Left lung (tissue), 4 donors: ENCODE measurements at regions not wholly inside any gene's neighbourhood (a gene's known extent, or its start where the extent isn't known, plus 50 kb on each side); places are given as distances from the start of the nearest gene placed in this dataset.

Experiments
- ATAC-seq: fragments of 200-7000 bp; cut with Tn5 transposase; one replicate; pipeline ENCODE4 v1.9.1; 2020; ENCODE audit warnings: moderate library complexity
- DNase-seq, 4 donors: peaks; one replicate each; pipeline ENCODE4 v3.0.0-alpha.2; 2013 to 2020
- H3K27ac ChIP-seq, 2 donors: fragments of 200-600 bp; sonication (generic) in 1 of 2; one replicate each; pipeline versions ENCODE4 v1.5.0 to v1.8.0; 2020 to 2021
- H3K27me3 ChIP-seq, 2 donors: fragments of 200-600 bp; sonication (generic) in 1 of 2; one replicate each; pipeline versions ENCODE4 v1.5.0 to v1.8.0; 2020 to 2021
- H3K36me3 ChIP-seq, 2 donors: fragments of 200-600 bp; sonication (generic) in 1 of 2; one replicate each; pipeline versions ENCODE4 v1.5.0 to v1.8.0; 2020 to 2021
- H3K4me1 ChIP-seq, 2 donors: fragments of 200-600 bp; one replicate each; pipeline ENCODE4 v1.8.0; 2021
- H3K4me3 ChIP-seq, 2 donors: fragments of 200-600 bp; sonication (generic) in 1 of 2; one replicate each; pipeline versions ENCODE4 v1.5.0 to v1.8.0; 2020 to 2021; ENCODE audit warnings: mild to moderate bottlenecking in 1 of 2
- H3K9me3 ChIP-seq, 2 donors: fragments of 200-600 bp; sonication (generic) in 1 of 2; one replicate each; pipeline versions ENCODE4 v1.5.0 to v1.8.0; 2020 to 2021
- CTCF ChIP-seq, 2 donors: fragments of 200-600 bp; sonication (generic) in 1 of 2; IDR thresholded peaks; one replicate each; pipeline versions ENCODE4 v1.5.0 to v1.8.0; 2021; ENCODE audit warnings: antibody characterized with exemption in 2 of 2
- intact Hi-C, 2 donors: fragments of 100-400 bp; cut with DNase I; formaldehyde crosslinking; loops; one replicate each; pipeline versions ENCODE4 v1.11.2 to v1.14.2; 2022
- donor health status: DM: no; HTN: yes; CAD: no.
- donor health status: DM: no; HTN: no; CAD: no.

- H3K27me3 ChIP-seq, result no peaks in the 10 kb centered on the region
- H3K27ac ChIP-seq, result peak overlapping the region in 1 of 2 donors; percentile 72
- no peak for TF ChIP-seq CTCF (IDR thresholded peaks at IDR 0.05)
- DNase-seq (peak in 1 of 4 donors; percentile 72), ATAC-seq (peak; percentile 88)
- H3K36me3 ChIP-seq, result no peaks in the 10 kb centered on the region
- intact Hi-C loops, result no loop called here
- no peak overlapping the region for H3K4me3 ChIP-seq
- peaks cover 0 to 17% of the 10 kb centered on the region in 2 donors for H3K4me1 ChIP-seq
- H3K9me3 ChIP-seq, result peaks cover 0 to 4% of the 10 kb centered on the region in 2 donors
These were observed 52.0 kb upstream of the HS3ST1 start for GRCh38 chr4:11480683-11481082.
